Neuronal stem cell (in vitro differentiated cells): ENCODE measurements at regions not wholly inside any gene's neighbourhood (a gene's known extent, or its start where the extent isn't known, plus 50 kb on each side); places are given as distances from the start of the nearest gene placed in this dataset.

Experiments
- DNase-seq: peaks from one replicate; pipeline ENCODE4 v3.0.0-alpha.2; 2013; ENCODE audit warnings: low spot score
- H2AFZ ChIP-seq: one replicate; pipeline ENCODE4 v1.6.1; 2013; ENCODE audit warnings: mild to moderate bottlenecking, low read length, inconsistent platforms
- H2AK5ac ChIP-seq: 2 replicates; pipeline ENCODE4 v1.6.1; 2013; ENCODE audit warnings: low read depth, mild to moderate bottlenecking, inconsistent platforms, low read length, moderate library complexity, mixed read lengths
- H2BK120ac ChIP-seq: 2 replicates; pipeline ENCODE4 v1.6.1; 2013; ENCODE audit warnings: low read depth, mild to moderate bottlenecking, inconsistent platforms, low read length, moderate library complexity, mixed read lengths
- H2BK12ac ChIP-seq: one replicate; pipeline ENCODE4 v1.6.1; 2013; ENCODE audit warnings: low read length, inconsistent platforms
- H2BK15ac ChIP-seq: 2 replicates; pipeline ENCODE4 v1.6.1; 2013; ENCODE audit warnings: mild to moderate bottlenecking, low read length, inconsistent platforms, mixed read lengths
- H2BK5ac ChIP-seq: one replicate; pipeline ENCODE4 v1.6.1; 2013; ENCODE audit warnings: inconsistent platforms, mild to moderate bottlenecking, low read length, moderate library complexity
- H3K14ac ChIP-seq: one replicate; pipeline ENCODE4 v1.6.1; 2013; ENCODE audit warnings: low read length, inconsistent platforms
- H3K18ac ChIP-seq: 2 replicates; pipeline ENCODE4 v1.6.1; 2013; ENCODE audit warnings: low read length, inconsistent platforms
- H3K23ac ChIP-seq: 2 replicates; pipeline ENCODE4 v1.6.1; 2013; ENCODE audit warnings: low read depth, mild to moderate bottlenecking, mixed read lengths, low read length, inconsistent platforms; ENCODE audit not compliant: poor library complexity
- H3K27ac ChIP-seq: replicated peaks from 3 replicates; pipeline ENCODE4 v1.5.1; 2013; ENCODE audit warnings: low read length, inconsistent platforms
- H3K27me3 ChIP-seq, 3 experiments: 2 replicates each; pipeline ENCODE4 v1.6.1; 2013; ENCODE audit warnings: low read length in 3 of 3, mild to moderate bottlenecking in 2 of 3, inconsistent platforms in 1 of 3, low read depth in 1 of 3, mixed read lengths in 1 of 3, moderate library complexity in 1 of 3; ENCODE audit not compliant: control insufficient read depth in 3 of 3, insufficient read depth in 3 of 3
- H3K36me3 ChIP-seq, 2 donors: replicated peaks in 1 of 2; 2 replicates each; pipeline ENCODE4 v1.6.1; 2013; ENCODE audit warnings: low read length in 2 of 2; ENCODE audit not compliant: control insufficient read depth in 2 of 2, insufficient read depth in 2 of 2
- H3K4ac ChIP-seq: 2 replicates; pipeline ENCODE4 v1.6.1; 2013; ENCODE audit warnings: inconsistent platforms, mild to moderate bottlenecking, low read length, moderate library complexity
- H3K4me1 ChIP-seq, 2 donors: 1 replicate in 1 of 2; 2 replicates in 1 of 2; pipeline ENCODE4 v1.6.1; 2013; ENCODE audit warnings: low read length in 2 of 2, low read depth in 1 of 2; ENCODE audit not compliant: control insufficient read depth in 2 of 2, insufficient read depth in 1 of 2
- H3K4me2 ChIP-seq: one replicate; pipeline ENCODE4 v1.6.1; 2013; ENCODE audit warnings: mild to moderate bottlenecking, low read length, inconsistent platforms; ENCODE audit not compliant: insufficient read depth, poor library complexity, severe bottlenecking
- H3K4me3 ChIP-seq, 2 donors: 2 replicates each; pipeline ENCODE4 v1.5.1; 2013; ENCODE audit warnings: low read length in 2 of 2, mild to moderate bottlenecking in 2 of 2, inconsistent platforms in 1 of 2, moderate library complexity in 1 of 2
- H3K79me1 ChIP-seq: one replicate; pipeline ENCODE4 v1.6.1; 2013; ENCODE audit warnings: low read depth, mild to moderate bottlenecking, inconsistent platforms, low read length, moderate library complexity
- H3K9ac ChIP-seq: one replicate; pipeline ENCODE4 v1.6.1; 2013; ENCODE audit warnings: mild to moderate bottlenecking, low read depth, low read length, inconsistent platforms; ENCODE audit not compliant: poor library complexity
- H3K9me3 ChIP-seq, 2 donors: replicated peaks in 1 of 2; 2 replicates each; pipeline versions ENCODE3 to v1.6.1; 2013; ENCODE audit warnings: low read length in 2 of 2, mild to moderate bottlenecking in 2 of 2, inconsistent platforms in 1 of 2, low read depth in 1 of 2, mixed read lengths in 1 of 2, moderate library complexity in 1 of 2; ENCODE audit not compliant: control insufficient read depth in 2 of 2, insufficient read depth in 1 of 2
- H4K8ac ChIP-seq: one replicate; pipeline ENCODE4 v1.6.1; 2013; ENCODE audit warnings: low read depth, mild to moderate bottlenecking, inconsistent platforms, low read length, moderate library complexity
- H4K91ac ChIP-seq: one replicate; pipeline ENCODE4 v1.6.1; 2013; ENCODE audit warnings: low read length, low read depth, mild to moderate bottlenecking, inconsistent platforms; ENCODE audit not compliant: poor library complexity
- WGBS, 2 donors: extraction: QIAGEN DNeasy Blood & Tissue Kit; methylation state at CpG; one replicate each; pipeline ENCODE4 v1.1.7; 2013; ENCODE audit warnings: missing lambda C conversion rate in 2 of 2, mixed read lengths in 1 of 2; ENCODE audit not compliant: insufficient read length in 2 of 2, insufficient replicate concordance in 1 of 2; ENCODE audit errors: extremely low coverage in 2 of 2; 5-methylcytosine and 5-hydroxymethylcytosine counted together

DNA sequence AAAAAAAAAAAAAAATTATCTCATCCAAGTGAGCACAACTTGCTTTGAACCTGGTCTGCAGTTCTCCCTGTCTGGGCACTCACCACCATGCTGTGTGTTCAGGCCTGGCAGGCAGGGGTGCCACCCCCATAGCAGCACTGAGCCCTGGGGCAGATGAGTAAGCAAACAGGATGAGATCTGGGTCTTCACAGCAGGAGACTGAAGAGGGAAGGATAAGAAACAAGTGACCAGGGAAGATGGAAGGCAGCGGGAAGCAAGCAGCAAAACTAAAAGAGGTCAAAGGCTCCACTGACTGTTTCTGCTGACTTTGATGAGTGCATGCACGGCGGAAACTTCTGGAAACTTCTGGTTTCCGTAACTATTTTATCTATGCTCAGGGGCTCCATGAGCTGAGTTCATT is 133.5 kb upstream of the SOD1 start:
- no peak for DNase-seq
- no peak overlapping the region for H3K14ac ChIP-seq
- H4K91ac ChIP-seq = no peak overlapping the region
- no peak overlapping the region for H2BK12ac ChIP-seq
- no peak overlapping the region for H2BK120ac ChIP-seq
- no peak overlapping the region for H4K8ac ChIP-seq
- H3K9ac ChIP-seq = no peak overlapping the region
- H2AFZ ChIP-seq = no peak overlapping the region
- H3K27ac ChIP-seq = no peak overlapping the region
- H3K4ac ChIP-seq = no peak overlapping the region
- peaks cover 0 to 12% of the 10 kb centered on the region in 2 donors for H3K4me1 ChIP-seq
- H3K9me3 ChIP-seq = peaks cover 0 to 2% of the 10 kb centered on the region in 2 donors
- no peak overlapping the region for H2BK15ac ChIP-seq
- peaks cover 0 to 14% of the 10 kb centered on the region in 2 donors for H3K36me3 ChIP-seq
- H3K79me1 ChIP-seq = peaks cover 4% of the 10 kb centered on the region
- WGBS, 2 donors = no CpG with 5 or more reads among the region's 4 CpGs
- H2AK5ac ChIP-seq = no peak overlapping the region
- no peak overlapping the region for H3K23ac ChIP-seq
- no peak overlapping the region for H3K4me3 ChIP-seq
- H3K18ac ChIP-seq = peak overlapping the region; percentile 35
- no peak overlapping the region for H3K4me2 ChIP-seq
- no peaks in the 10 kb centered on the region for H3K27me3 ChIP-seq
- H2BK5ac ChIP-seq = no peak overlapping the region

DNA sequence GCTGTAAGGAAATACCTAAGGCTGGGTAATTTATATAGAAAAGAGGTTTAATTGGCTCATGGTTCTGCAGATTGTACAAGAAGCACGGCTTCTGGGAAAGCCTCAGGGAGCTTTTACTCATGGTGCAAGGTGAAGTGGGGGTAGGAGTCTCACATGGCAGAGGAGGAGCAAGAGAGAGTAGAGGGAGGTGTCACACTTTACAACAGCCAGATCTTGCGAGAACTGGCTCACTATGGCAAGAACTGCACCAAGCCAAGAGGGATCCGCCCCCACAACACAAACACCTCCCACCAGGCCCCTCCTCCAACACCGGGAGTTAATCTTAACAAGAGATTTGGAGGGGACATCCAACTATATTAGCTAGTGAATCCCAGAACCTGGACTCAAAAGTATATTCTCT is 135.4 kb upstream of the SOD1 start:
- WGBS, 2 donors = no CpG with 5 or more reads among the region's 4 CpGs
- Histone ChIP-seq H2BK15ac (no peak overlapping the region), H3K9ac (no peak overlapping the region), H3K18ac (no peak overlapping the region), H2BK5ac (no peak overlapping the region), H3K4me2 (no peak overlapping the region), H3K27ac (no peak overlapping the region), H3K36me3 (peaks cover 0 to 7% of the 10 kb centered on the region in 2 donors), H2BK12ac (no peak overlapping the region), H2AK5ac (no peak overlapping the region), H3K4ac (no peak overlapping the region), H4K91ac (no peak overlapping the region), H3K4me3 (no peak overlapping the region), H2BK120ac (no peak overlapping the region), H3K27me3 (no peaks in the 10 kb centered on the region), H3K14ac (no peak overlapping the region), H4K8ac (no peak overlapping the region), H2AFZ (no peak overlapping the region), H3K4me1 (peaks cover 0 to 7% of the 10 kb centered on the region in 2 donors), H3K79me1 (peaks cover 2% of the 10 kb centered on the region), H3K23ac (no peak overlapping the region), H3K9me3 (peaks cover 0 to 2% of the 10 kb centered on the region in 2 donors)
- DNase-seq = no peak

- Histone ChIP-seq H3K9ac (no peak overlapping the region), H2BK120ac (no peak overlapping the region), H2BK12ac (no peak overlapping the region), H3K79me1 (peaks cover 2% of the 10 kb centered on the region), H3K4me3 (no peak overlapping the region), H4K91ac (no peak overlapping the region), H3K27me3 (no peaks in the 10 kb centered on the region), H3K4me1 (peaks cover 0 to 7% of the 10 kb centered on the region in 2 donors), H2BK5ac (no peak overlapping the region), H4K8ac (no peak overlapping the region), H3K18ac (no peak overlapping the region), H2AK5ac (no peak overlapping the region), H3K23ac (no peak overlapping the region), H3K14ac (no peak overlapping the region), H2BK15ac (no peak overlapping the region), H3K36me3 (peaks cover 0 to 11% of the 10 kb centered on the region in 2 donors), H3K9me3 (no peaks in the 10 kb centered on the region), H3K4ac (no peak overlapping the region), H3K4me2 (no peak overlapping the region), H2AFZ (no peak overlapping the region), H3K27ac (no peak overlapping the region)
- no peak for DNase-seq
- no CpG with 5 or more reads among the region's 3 CpGs for WGBS, 2 donors
These were observed 138.0 kb upstream of the SOD1 start for GRCh38 chr21:31521515-31521914.

- DNase-seq = no peak
- Histone ChIP-seq H3K79me1 (no peaks in the 10 kb centered on the region), H3K18ac (no peak overlapping the region), H3K9ac (no peak overlapping the region), H2AFZ (no peak overlapping the region), H3K4me1 (peaks cover 0 to 5% of the 10 kb centered on the region in 2 donors), H2BK5ac (no peak overlapping the region), H3K4ac (no peak overlapping the region), H3K9me3 (no peaks in the 10 kb centered on the region), H3K27ac (no peak overlapping the region), H3K4me2 (no peak overlapping the region), H3K36me3 (peaks cover 0 to 10% of the 10 kb centered on the region in 2 donors), H3K23ac (no peak overlapping the region), H2AK5ac (no peak overlapping the region), H2BK15ac (no peak overlapping the region), H2BK12ac (no peak overlapping the region), H4K8ac (no peak overlapping the region), H3K27me3 (no peaks in the 10 kb centered on the region), H4K91ac (no peak overlapping the region), H3K14ac (no peak overlapping the region), H2BK120ac (no peak overlapping the region), H3K4me3 (no peak overlapping the region)
- WGBS, 2 donors = no CpG with 5 or more reads among the region's 8 CpGs
These were observed 138.9 kb upstream of the SOD1 start for GRCh38 chr21:31520561-31521098.
